K562 (cell line): ENCODE measurements at regions not wholly inside any gene's neighbourhood (a gene's known extent, or its start where the extent isn't known, plus 50 kb on each side); places are given as distances from the start of the nearest gene placed in this dataset.

Source experiments
- HNRNPLL ChIP-seq: fragments of 200-400 bp; formaldehyde crosslinking; IDR thresholded peaks from 2 replicates; pipeline ENCODE4 v1.6.1; 2017; ENCODE audit warnings: low read length, low read depth, mild to moderate bottlenecking; ENCODE audit not compliant: poor library complexity, severe bottlenecking
- KAT7 ChIP-seq: sonication (generic); formaldehyde crosslinking; IDR thresholded peaks from 2 replicates; pipeline ENCODE4 v1.8.0; 2022; ENCODE audit warnings: missing genetic modification reagents, mild to moderate bottlenecking, borderline replicate concordance
- RAD21 ChIP-seq, 2 experiments: fragments of 250-450 bp in 1 of 2; fragments of 450-650 bp in 1 of 2; sonication (Bioruptor Pico) in 1 of 2; formaldehyde crosslinking in 1 of 2; IDR thresholded peaks in 1 of 2; conservative IDR thresholded peaks in 1 of 2; 2 replicates each; pipeline versions ENCODE4 v1.4.0 to v1.8.0; 2020 to 2022; ENCODE audit warnings: mild to moderate bottlenecking in 2 of 2, moderate library complexity in 1 of 2
- SIN3A ChIP-seq, 2 experiments: fragments of 150-350 bp in 1 of 2; IDR thresholded peaks; 2 replicates each; pipeline ENCODE4 v1.6.1; 2011 to 2016; ENCODE audit warnings: borderline replicate concordance in 2 of 2, low read depth in 2 of 2, low read length in 2 of 2, mild to moderate bottlenecking in 2 of 2, moderate library complexity in 2 of 2; ENCODE audit not compliant: control insufficient read depth in 1 of 2
- ZNF586 ChIP-seq: fragments of 450-650 bp; formaldehyde crosslinking; conservative IDR thresholded peaks from 2 replicates; pipeline ENCODE4 v1.4.0; 2020; ENCODE audit warnings: mild to moderate bottlenecking, moderate library complexity

- no peak for TF ChIP-seq ZNF586 (CRISPR knock-in tag)
- no peak for TF ChIP-seq SIN3A (IDR thresholded peaks at IDR 0.05; ENCODE audit: borderline replicate concordance in 2 of 2, control insufficient read depth in 1 of 2, low read depth in 2 of 2, low read length in 2 of 2)
- no peak for TF ChIP-seq HNRNPLL
- TF ChIP-seq KAT7: no peak
- no peak for TF ChIP-seq RAD21 (CRISPR knock-in tag; conservative IDR thresholded peaks at IDR 0.05 in 1 of 2, IDR thresholded peaks at IDR 0.05 in 1 of 2)
Measured at GRCh38 chr7:121797657-121798452, 75.1 kb upstream of the PTPRZ1 start.
